Endodermal cell (in vitro differentiated cells): ENCODE measurements at regions not wholly inside any gene's neighbourhood (a gene's known extent, or its start where the extent isn't known, plus 50 kb on each side); places are given as distances from the start of the nearest gene placed in this dataset.
A peak's percentile ranks its signal among the peaks of the same experiment; 100 is the strongest.

ENCODE experiments used
- DNase-seq: peaks from one replicate; pipeline ENCODE4 v3.0.0-alpha.2; 2017
- H3K27ac ChIP-seq: 2 replicates; pipeline ENCODE4 v1.5.1; 2013; ENCODE audit warnings: mild to moderate bottlenecking, low read depth, low read length, moderate library complexity
- H3K27me3 ChIP-seq: 2 replicates; pipeline ENCODE4 v1.6.1; 2013; ENCODE audit warnings: mild to moderate bottlenecking, low read length, moderate library complexity; ENCODE audit not compliant: insufficient read depth, control insufficient read depth, poor library complexity, severe bottlenecking
- H3K36me3 ChIP-seq: 2 replicates; pipeline ENCODE4 v1.7.0; 2013; ENCODE audit warnings: mild to moderate bottlenecking, low read length, moderate library complexity; ENCODE audit not compliant: control insufficient read depth, insufficient read depth
- H3K4me1 ChIP-seq: one replicate; pipeline ENCODE4 v1.7.0; 2013; ENCODE audit warnings: low read length; ENCODE audit not compliant: control insufficient read depth, insufficient read depth
- H3K4me3 ChIP-seq: 2 replicates; pipeline ENCODE4 v1.5.1; 2013; ENCODE audit warnings: mild to moderate bottlenecking, low read length, moderate library complexity
- H3K9ac ChIP-seq: 2 replicates; pipeline ENCODE4 v1.6.1; 2013; ENCODE audit warnings: mild to moderate bottlenecking, low read length, moderate library complexity; ENCODE audit not compliant: poor library complexity, severe bottlenecking; ENCODE audit errors: extremely low read depth
- H3K9me3 ChIP-seq: 2 replicates; pipeline ENCODE4 v1.6.1; 2013; ENCODE audit warnings: mild to moderate bottlenecking, low read length, moderate library complexity; ENCODE audit not compliant: control insufficient read depth
- H3K27ac Mint-ChIP-seq: 2 replicates; pipeline ENCODE4 v1.8.0; 2020; ENCODE audit warnings: mixed read lengths
- H3K27me3 Mint-ChIP-seq: 2 replicates; pipeline ENCODE4 v1.8.0; 2021; ENCODE audit warnings: mild to moderate bottlenecking, mixed read lengths; ENCODE audit not compliant: insufficient read depth
- H3K36me3 Mint-ChIP-seq: 2 replicates; pipeline ENCODE4 v1.8.0; 2020; ENCODE audit warnings: low read depth, mixed read lengths
- H3K4me1 Mint-ChIP-seq: 2 replicates; pipeline ENCODE4 v1.8.0; 2020; ENCODE audit warnings: mixed read lengths
- H3K4me3 Mint-ChIP-seq: 2 replicates; pipeline ENCODE4 v1.8.0; 2020; ENCODE audit warnings: mild to moderate bottlenecking, moderate library complexity, mixed read lengths
- H3K9me3 Mint-ChIP-seq: 2 replicates; pipeline ENCODE4 v1.8.0; 2020; ENCODE audit warnings: mild to moderate bottlenecking, mixed read lengths
- WGBS, 2 experiments: methylation state at CpG; one replicate each; pipeline versions ENCODE4 v1.1.5 to v1.1.7; 2013; ENCODE audit warnings: missing lambda C conversion rate in 2 of 2, mixed read lengths in 1 of 2; ENCODE audit not compliant: insufficient coverage in 1 of 2, insufficient read length in 1 of 2; 5-methylcytosine and 5-hydroxymethylcytosine counted together
- TF ChIP-seq, protein P1 (sequence below): fragments of 200-600 bp; sonication (generic); conservative IDR thresholded peaks from 2 replicates; pipeline ENCODE4 v1.5.0; 2021; ENCODE audit warnings: antibody characterized with exemption, mild to moderate bottlenecking

GRCh38 chr4:65007841-65008439 lies 598.7 kb upstream of the TECRL start:
- peak; percentile 65 for DNase-seq

GRCh38 chr4:64975177-64975576 lies 565.9 kb upstream of the TECRL start:
- no peak overlapping the region for H3K4me3 Mint-ChIP-seq
- DNase-seq = no peak
- no peaks in the 10 kb centered on the region for H3K9me3 Mint-ChIP-seq
- Histone ChIP-seq H3K9ac (no peak overlapping the region), H3K27me3 (no peaks in the 10 kb centered on the region), H3K4me1 (no peaks in the 10 kb centered on the region), H3K27ac (no peak overlapping the region), H3K36me3 (no peaks in the 10 kb centered on the region), H3K4me3 (no peak overlapping the region), H3K9me3 (no peaks in the 10 kb centered on the region)
- H3K27me3 Mint-ChIP-seq = no peaks in the 10 kb centered on the region
- H3K27ac Mint-ChIP-seq = no peak overlapping the region
- TF ChIP-seq, protein P1, sequence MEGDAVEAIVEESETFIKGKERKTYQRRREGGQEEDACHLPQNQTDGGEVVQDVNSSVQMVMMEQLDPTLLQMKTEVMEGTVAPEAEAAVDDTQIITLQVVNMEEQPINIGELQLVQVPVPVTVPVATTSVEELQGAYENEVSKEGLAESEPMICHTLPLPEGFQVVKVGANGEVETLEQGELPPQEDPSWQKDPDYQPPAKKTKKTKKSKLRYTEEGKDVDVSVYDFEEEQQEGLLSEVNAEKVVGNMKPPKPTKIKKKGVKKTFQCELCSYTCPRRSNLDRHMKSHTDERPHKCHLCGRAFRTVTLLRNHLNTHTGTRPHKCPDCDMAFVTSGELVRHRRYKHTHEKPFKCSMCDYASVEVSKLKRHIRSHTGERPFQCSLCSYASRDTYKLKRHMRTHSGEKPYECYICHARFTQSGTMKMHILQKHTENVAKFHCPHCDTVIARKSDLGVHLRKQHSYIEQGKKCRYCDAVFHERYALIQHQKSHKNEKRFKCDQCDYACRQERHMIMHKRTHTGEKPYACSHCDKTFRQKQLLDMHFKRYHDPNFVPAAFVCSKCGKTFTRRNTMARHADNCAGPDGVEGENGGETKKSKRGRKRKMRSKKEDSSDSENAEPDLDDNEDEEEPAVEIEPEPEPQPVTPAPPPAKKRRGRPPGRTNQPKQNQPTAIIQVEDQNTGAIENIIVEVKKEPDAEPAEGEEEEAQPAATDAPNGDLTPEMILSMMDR = no peak
- H3K4me1 Mint-ChIP-seq = no peaks in the 10 kb centered on the region
- no peaks in the 10 kb centered on the region for H3K36me3 Mint-ChIP-seq

More at GRCh38 chr4:65007841-65008439, 598.7 kb upstream of the TECRL start:
- Histone ChIP-seq H3K4me3 (no peak overlapping the region), H3K27me3 (no peaks in the 10 kb centered on the region), H3K9me3 (no peaks in the 10 kb centered on the region), H3K9ac (no peak overlapping the region), H3K27ac (no peak overlapping the region), H3K4me1 (no peaks in the 10 kb centered on the region), H3K36me3 (no peaks in the 10 kb centered on the region)
- TF ChIP-seq, protein P1 = peak; percentile 92
- H3K27me3 Mint-ChIP-seq = no peaks in the 10 kb centered on the region
- no peak overlapping the region for H3K27ac Mint-ChIP-seq
- no peak overlapping the region for H3K4me3 Mint-ChIP-seq
- H3K4me1 Mint-ChIP-seq = no peaks in the 10 kb centered on the region
- no peaks in the 10 kb centered on the region for H3K9me3 Mint-ChIP-seq
- no peaks in the 10 kb centered on the region for H3K36me3 Mint-ChIP-seq
- WGBS, 2 experiments = 58% methylated on average over 3 of the region's 5 CpGs; no CpG with 5 or more reads in 1 of the 2 experiments

DNA sequence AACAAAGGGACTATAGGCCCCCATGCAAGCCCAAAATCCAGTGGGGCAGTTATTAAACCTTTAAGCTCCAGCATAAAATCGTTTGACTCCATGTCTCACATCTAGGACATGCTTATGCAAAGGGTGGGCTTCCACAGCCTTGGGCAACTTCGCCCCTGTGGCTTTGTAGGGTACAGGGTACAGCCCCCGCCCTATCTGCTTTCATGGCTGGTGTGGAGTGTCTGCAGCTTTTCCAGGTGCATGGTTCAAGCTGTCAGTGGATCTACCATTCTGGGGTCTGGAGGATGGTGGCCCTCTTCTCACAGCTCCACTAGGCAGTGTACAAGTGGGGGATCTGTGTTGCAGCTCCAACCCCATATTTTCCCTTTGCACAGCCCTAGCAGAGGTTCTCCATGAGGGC lies 559.8 kb upstream of the TECRL start:
- TF ChIP-seq, protein P1 = no peak
- H3K4me3 Mint-ChIP-seq = no peak overlapping the region
- no peaks in the 10 kb centered on the region for H3K36me3 Mint-ChIP-seq
- peaks cover 19% of the 10 kb centered on the region for H3K9me3 Mint-ChIP-seq
- H3K27me3 Mint-ChIP-seq = no peaks in the 10 kb centered on the region
- H3K9ac ChIP-seq = no peak overlapping the region
- H3K27me3 ChIP-seq = no peaks in the 10 kb centered on the region
- no peak overlapping the region for H3K27ac Mint-ChIP-seq
- no peaks in the 10 kb centered on the region for H3K4me1 ChIP-seq
- no peaks in the 10 kb centered on the region for H3K4me1 Mint-ChIP-seq
- no peak overlapping the region for H3K27ac ChIP-seq
- H3K4me3 ChIP-seq = no peak overlapping the region
- no peaks in the 10 kb centered on the region for H3K9me3 ChIP-seq
- no peak for DNase-seq
- no peaks in the 10 kb centered on the region for H3K36me3 ChIP-seq
- 90 to 100% methylated on average over 2 to 3 of the region's 3 CpGs for WGBS, 2 experiments
